Occipital lobe (tissue), 2 donors: ENCODE measurements at regions not wholly inside any gene's neighbourhood (a gene's known extent, or its start where the extent isn't known, plus 50 kb on each side); places are given as distances from the start of the nearest gene placed in this dataset. TPM values are rescaled to one million over a fixed set of nuclear protein-coding genes. Genes with fewer than 3 reads are reported as not detected.

Experiments used
- DNase-seq: peaks from one replicate; lab custom pipeline; 2025; lab: John Stamatoyannopoulos, UW
- small RNA-seq: library from RNA; depleted of rRNA; stranded (forward); fragments of <200 nt; gene quantifications from one replicate; pipeline ENCODE3, GENCODE V24; 2014

- no peak for DNase-seq
Measured at GRCh38 chr5:126373375-126374108, 49.7 kb upstream of the GRAMD2B start.

Small RNA genes lying in the stretch of these regions (small RNA-seq; reads per million reads assigned to genes)
- not detected for gene HMGB1P22
- gene RN7SKP117 = not detected
